ENCODE measurements at regions not wholly inside any gene's neighbourhood (a gene's known extent, or its start where the extent isn't known, plus 50 kb on each side); places are given as distances from the start of the nearest gene placed in this dataset.

GRCh38 chr10:56472978-56473377 lies 111.9 kb upstream of the ZWINT start (continued):
- TF ChIP-seq ZNF462 (CRISPR knock-in tag; IDR thresholded peaks at IDR 0.05) = no peak

GRCh38 chr10:56470701-56471100 lies 109.6 kb upstream of the ZWINT start:
- Mint-ChIP-seq H3K4me3 (no peak overlapping the region), H3K27ac (no peak overlapping the region), H3K36me3 (ENCODE audit: low read depth) (no peaks in the 10 kb centered on the region), H3K27me3 (ENCODE audit: insufficient read depth, low read depth, poor library complexity) (no peaks in the 10 kb centered on the region), H3K4me1 (no peaks in the 10 kb centered on the region), H3K9me3 (peaks cover 1% of the 10 kb centered on the region; the same call in 2 of the 3 replicates)
- Histone ChIP-seq H3K36me3 (ENCODE audit: insufficient read depth) (no peaks in the 10 kb centered on the region), H3K27me3 (ENCODE audit: insufficient read depth) (no peaks in the 10 kb centered on the region), H3K79me2 (replicated peaks; ENCODE audit: insufficient read depth) (no peaks in the 10 kb centered on the region), H4K20me1 (replicated peaks; ENCODE audit: insufficient read depth) (no peaks in the 10 kb centered on the region), H3K9me2 (ENCODE audit: insufficient read depth) (no peaks in the 10 kb centered on the region), H3F3A (replicated peaks; ENCODE audit: low read depth) (no peaks in the 10 kb centered on the region), H3K4me3 (no peak overlapping the region), H2AFZ (no peak overlapping the region; the same call in 1 of the 2 replicates), H3K27ac (ENCODE audit: low read depth) (no peak overlapping the region), H3K4me2 (no peak overlapping the region), H3K4me1 (ENCODE audit: insufficient read depth) (no peaks in the 10 kb centered on the region)
- no peak for DNase-seq (ENCODE audit: low spot score)
- ATAC-seq = no peak
- TF ChIP-seq ZNF114 (CRISPR knock-in tag; IDR thresholded peaks at IDR 0.05) = no peak
- no peak for TF ChIP-seq EZH2phosphoT487 (IDR thresholded peaks at IDR 0.05; ENCODE audit: unreplicated experiment)
- no peak for TF ChIP-seq EZH2 (IDR thresholded peaks at IDR 0.05; ENCODE audit: low read depth, unreplicated experiment)
- TF ChIP-seq CREB1 (CRISPR knock-in tag; IDR thresholded peaks at IDR 0.05; ENCODE audit: low read depth) = no peak
- TF ChIP-seq NANOG (IDR thresholded peaks at IDR 0.05; ENCODE audit: borderline replicate concordance) = no peak
- TF ChIP-seq REST (IDR thresholded peaks at IDR 0.05; ENCODE audit: unreplicated experiment) = no peak
- no peak for TF ChIP-seq CTCF (conservative IDR thresholded peaks at IDR 0.05; ENCODE audit: low read depth in 2 of 2)
